ENCODE measurements at regions not wholly inside any gene's neighbourhood (a gene's known extent, or its start where the extent isn't known, plus 50 kb on each side); places are given as distances from the start of the nearest gene placed in this dataset.
"Not testable (repeated sequence)": the region's sequence is repeated elsewhere in the genome, so short reads cannot be mapped to it uniquely, and the experiment has no call there.

GRCh38 chr13:83825676-83826075 is 56.6 kb downstream of the SLITRK1 start:
- peak in 31 of 58 donors; percentile 2 to 80 (median 29) for DNase-seq

GRCh38 chr13:83824560-83824959 is 57.7 kb downstream of the SLITRK1 start:
- peak in 5 of 58 donors; percentile 2 to 33 (median 8) for DNase-seq

GRCh38 chr13:83824120-83824519 is 58.2 kb downstream of the SLITRK1 start:
- no peak for DNase-seq

GRCh38 chr13:83819611-83820010 is 62.7 kb downstream of the SLITRK1 start:
- DNase-seq = no peak

GRCh38 chr13:83819156-83819555 is 63.1 kb downstream of the SLITRK1 start:
- no peak for DNase-seq

GRCh38 chr13:83816081-83816480 is 66.2 kb downstream of the SLITRK1 start:
- DNase-seq = no peak

GRCh38 chr13:83815598-83815997 is 66.7 kb downstream of the SLITRK1 start:
- no peak for DNase-seq

GRCh38 chr13:83810136-83810535 is 72.1 kb downstream of the SLITRK1 start:
- DNase-seq = peak in 3 of 58 donors; percentile 14 to 25 (median 24)

- no peak for DNase-seq
Measured at GRCh38 chr13:83804356-83804962, 77.8 kb downstream of the SLITRK1 start.

GRCh38 chr13:83798731-83799130 is 83.5 kb downstream of the SLITRK1 start:
- DNase-seq = no peak

GRCh38 chr13:83796364-83796763 is 85.9 kb downstream of the SLITRK1 start:
- DNase-seq = peak in 1 of 58 donors; percentile 56

- DNase-seq = no peak
Measured at GRCh38 chr13:83794583-83794982, 87.7 kb downstream of the SLITRK1 start.

- no peak for DNase-seq
Measured at GRCh38 chr13:83780227-83780626, 102.0 kb downstream of the SLITRK1 start.

- no peak for DNase-seq
Measured at GRCh38 chr13:83773961-83774360, 108.3 kb downstream of the SLITRK1 start.

- DNase-seq = peak in 15 of 58 donors; percentile 7 to 86 (median 34)
Measured at GRCh38 chr13:83765796-83766195, 116.5 kb downstream of the SLITRK1 start.

GRCh38 chr13:83761631-83762030 is 120.6 kb downstream of the SLITRK1 start:
- DNase-seq = no peak

- not testable (repeated sequence) for DNase-seq
Measured at GRCh38 chr13:83755210-83755609, 127.1 kb downstream of the SLITRK1 start.

- DNase-seq = no peak
Measured at GRCh38 chr13:83753912-83754624, 128.2 kb downstream of the SLITRK1 start.

- DNase-seq = no peak
Measured at GRCh38 chr13:83752141-83752540, 130.1 kb downstream of the SLITRK1 start.

- DNase-seq = no peak
Measured at GRCh38 chr13:83740622-83741021, 141.7 kb downstream of the SLITRK1 start.

GRCh38 chr13:83738407-83738806 is 143.9 kb downstream of the SLITRK1 start:
- no peak for DNase-seq

- DNase-seq = no peak
Measured at GRCh38 chr13:83733293-83733692, 149.0 kb downstream of the SLITRK1 start.

- DNase-seq = no peak
Measured at GRCh38 chr13:83732755-83733154, 149.5 kb downstream of the SLITRK1 start.

Measured in anterior cingulate cortex (tissue), 58 donors.